ENCODE measurements at regions not wholly inside any gene's neighbourhood (a gene's known extent, or its start where the extent isn't known, plus 50 kb on each side); places are given as distances from the start of the nearest gene placed in this dataset.
"Not testable (repeated sequence)": the region's sequence is repeated elsewhere in the genome, so short reads cannot be mapped to it uniquely, and the experiment has no call there.

- H3K4me3 ChIP-seq (ENCODE audit: low read depth, low read length): no peak overlapping the region
- no peak for TF ChIP-seq CTCF (IDR thresholded peaks at IDR 0.05; ENCODE audit: low read depth, low read length)
Measured at GRCh38 chr22:19599626-19600243, 75.5 kb upstream of the CLDN5 start.

GRCh38 chr22:19603346-19603745 is 79.1 kb upstream of the CLDN5 start:
- not testable (repeated sequence) for H3K4me3 ChIP-seq (ENCODE audit: low read depth, low read length)

- H3K4me3 ChIP-seq (ENCODE audit: low read depth, low read length): no peak overlapping the region
- no peak for TF ChIP-seq CTCF (IDR thresholded peaks at IDR 0.05; ENCODE audit: low read depth, low read length)
Measured at GRCh38 chr22:19603767-19604166, 79.6 kb upstream of the CLDN5 start.

- H3K4me3 ChIP-seq (ENCODE audit: low read depth, low read length): no peak overlapping the region
- no peak for TF ChIP-seq CTCF (IDR thresholded peaks at IDR 0.05; ENCODE audit: low read depth, low read length)
Measured at GRCh38 chr22:19604711-19605268, 80.6 kb upstream of the CLDN5 start.

GRCh38 chr22:19605508-19606331 is 81.5 kb upstream of the CLDN5 start:
- H3K4me3 ChIP-seq (ENCODE audit: low read depth, low read length): no peak overlapping the region
- TF ChIP-seq CTCF (IDR thresholded peaks at IDR 0.05; ENCODE audit: low read depth, low read length): no peak

GRCh38 chr22:19606332-19607191 is 82.4 kb upstream of the CLDN5 start:
- H3K4me3 ChIP-seq (ENCODE audit: low read depth, low read length): no peak overlapping the region
- TF ChIP-seq CTCF (IDR thresholded peaks at IDR 0.05; ENCODE audit: low read depth, low read length): no peak

GRCh38 chr22:19607192-19608002 is 83.2 kb upstream of the CLDN5 start:
- no peak overlapping the region for H3K4me3 ChIP-seq (ENCODE audit: low read depth, low read length)

More at GRCh38 chr22:19607192-19608002, 83.2 kb upstream of the CLDN5 start:
- TF ChIP-seq CTCF (IDR thresholded peaks at IDR 0.05; ENCODE audit: low read depth, low read length): no peak

All from WI38 (cell line).